Chondrocyte (in vitro differentiated cells): ENCODE measurements at regions not wholly inside any gene's neighbourhood (a gene's known extent, or its start where the extent isn't known, plus 50 kb on each side); places are given as distances from the start of the nearest gene placed in this dataset.

ENCODE experiments used
- DNase-seq: peaks from one replicate; pipeline ENCODE4 v3.0.0; 2021; ENCODE audit warnings: mixed read lengths, low spot score
- H3K27ac Mint-ChIP-seq: one replicate; pipeline ENCODE4 v1.8.0; 2021; ENCODE audit warnings: mild to moderate bottlenecking, moderate library complexity, mixed read lengths; ENCODE audit not compliant: unreplicated experiment
- H3K27me3 Mint-ChIP-seq: 2 replicates; pipeline ENCODE4 v1.8.0; 2021; ENCODE audit warnings: low read depth, mixed read lengths
- H3K36me3 Mint-ChIP-seq: 2 replicates; pipeline ENCODE4 v1.8.0; 2021; ENCODE audit warnings: low read depth, mixed read lengths
- H3K4me1 Mint-ChIP-seq: 2 replicates; pipeline ENCODE4 v1.8.0; 2021; ENCODE audit warnings: low read depth, mild to moderate bottlenecking, mixed read lengths
- H3K4me3 Mint-ChIP-seq: one replicate; pipeline ENCODE4 v1.8.0; 2021; ENCODE audit warnings: mild to moderate bottlenecking, moderate library complexity, mixed read lengths; ENCODE audit not compliant: unreplicated experiment
- H3K9me3 Mint-ChIP-seq: 2 replicates; pipeline ENCODE4 v1.8.0; 2021; ENCODE audit warnings: low read depth, mixed read lengths
- CTCF ChIP-seq: fragments of 200-600 bp; sonication (generic); IDR thresholded peaks from 2 replicates; pipeline ENCODE4 v1.5.0; 2021; ENCODE audit warnings: antibody characterized with exemption, mild to moderate bottlenecking, moderate library complexity

DNA sequence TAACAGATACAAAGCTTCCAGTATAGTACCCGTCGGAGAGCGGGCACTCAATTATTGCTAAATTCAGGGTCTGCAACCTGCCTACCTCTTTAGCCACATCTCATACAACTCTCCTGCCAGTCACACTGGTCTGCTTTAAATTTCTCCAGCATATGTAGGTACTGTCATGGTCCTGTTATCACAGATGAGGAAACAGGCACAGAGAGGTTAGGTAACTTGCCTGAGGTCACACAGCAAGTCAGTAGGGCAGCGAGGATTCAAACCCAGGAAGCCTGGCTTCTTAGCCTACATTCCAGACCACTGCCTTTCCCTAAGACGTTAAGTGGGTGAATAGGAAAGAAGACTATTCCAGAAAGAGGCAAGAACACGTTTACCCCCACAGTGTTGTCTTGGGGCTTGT is 186.0 kb upstream of the NFIB start:
- no peak overlapping the region for H3K27ac Mint-ChIP-seq
- H3K4me1 Mint-ChIP-seq = no peaks in the 10 kb centered on the region
- H3K4me3 Mint-ChIP-seq = no peak overlapping the region
- no peak for DNase-seq
- H3K9me3 Mint-ChIP-seq = peaks cover 8% of the 10 kb centered on the region
- H3K36me3 Mint-ChIP-seq = no peaks in the 10 kb centered on the region
- peaks cover 15% of the 10 kb centered on the region for H3K27me3 Mint-ChIP-seq
- no peak for TF ChIP-seq CTCF

GRCh38 chr9:14498824-14499223 is 184.9 kb upstream of the NFIB start:
- no peaks in the 10 kb centered on the region for H3K4me1 Mint-ChIP-seq
- H3K36me3 Mint-ChIP-seq = no peaks in the 10 kb centered on the region
- no peak overlapping the region for H3K27ac Mint-ChIP-seq
- H3K4me3 Mint-ChIP-seq = no peak overlapping the region
- peaks cover 14% of the 10 kb centered on the region for H3K27me3 Mint-ChIP-seq
- peaks cover 4% of the 10 kb centered on the region for H3K9me3 Mint-ChIP-seq
- no peak for TF ChIP-seq CTCF
- DNase-seq = no peak

DNA sequence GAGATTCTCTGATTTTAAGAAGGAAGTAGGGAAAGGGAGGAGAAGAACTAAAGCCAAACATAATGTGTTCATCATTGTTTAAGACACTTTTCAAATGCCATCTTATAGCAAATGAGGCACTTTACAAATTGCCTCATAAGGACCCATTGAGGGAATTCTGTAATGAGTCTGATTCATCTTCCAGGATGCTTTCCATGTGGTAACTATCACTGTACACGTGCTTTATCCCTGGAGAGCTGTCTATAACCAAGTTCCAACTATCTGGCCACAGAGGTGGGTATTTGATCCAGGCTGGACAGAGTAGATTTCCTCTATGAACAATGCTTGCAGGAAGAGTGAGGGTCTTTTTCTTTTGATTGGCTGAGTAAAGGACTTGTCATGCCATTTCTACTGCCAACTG is 183.5 kb upstream of the NFIB start:
- Mint-ChIP-seq H3K27ac (no peak overlapping the region), H3K36me3 (no peaks in the 10 kb centered on the region), H3K4me3 (no peak overlapping the region), H3K9me3 (no peaks in the 10 kb centered on the region), H3K4me1 (no peaks in the 10 kb centered on the region), H3K27me3 (peaks cover 10% of the 10 kb centered on the region)
- no peak for DNase-seq
- no peak for TF ChIP-seq CTCF

GRCh38 chr9:14488421-14489190 is 174.7 kb upstream of the NFIB start:
- H3K4me3 Mint-ChIP-seq = no peak overlapping the region
- H3K27me3 Mint-ChIP-seq = no peaks in the 10 kb centered on the region
- DNase-seq = no peak
- H3K9me3 Mint-ChIP-seq = peaks cover 6% of the 10 kb centered on the region
- H3K27ac Mint-ChIP-seq = no peak overlapping the region
- no peaks in the 10 kb centered on the region for H3K4me1 Mint-ChIP-seq
- TF ChIP-seq CTCF = no peak
- H3K36me3 Mint-ChIP-seq = no peaks in the 10 kb centered on the region

DNA sequence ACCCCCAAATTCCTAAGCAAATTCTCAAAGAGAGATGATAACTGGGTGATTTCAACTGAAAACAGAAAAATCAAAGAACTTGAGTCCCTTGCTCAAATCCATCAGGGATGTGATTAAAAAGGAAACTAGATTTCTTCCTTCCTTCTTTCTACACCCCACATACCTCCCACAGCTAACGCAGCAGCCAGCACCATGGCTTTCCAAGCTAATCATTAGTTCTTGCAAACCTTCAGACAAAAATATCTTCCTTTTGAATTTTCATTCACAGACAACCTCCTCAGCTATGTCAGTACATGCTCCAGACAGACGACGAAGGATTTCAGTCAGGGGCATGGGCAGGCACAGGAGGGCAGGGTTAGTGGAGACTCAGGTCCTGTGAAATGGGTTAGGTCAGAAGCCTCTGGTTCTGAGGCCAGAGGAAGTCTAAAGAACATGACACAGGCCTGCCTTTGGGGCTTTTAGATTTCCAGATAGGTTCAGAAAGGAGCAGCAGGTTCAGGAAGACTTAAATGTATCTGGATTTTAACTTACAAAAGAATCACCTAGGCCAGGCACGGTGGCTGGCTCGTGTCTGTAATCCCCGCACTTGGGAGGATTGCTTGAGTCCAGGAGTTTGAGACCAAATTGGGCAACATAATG is 173.7 kb upstream of the NFIB start:
- Mint-ChIP-seq H3K27ac (no peak overlapping the region), H3K36me3 (no peaks in the 10 kb centered on the region)

More for the DNA sequence above, 173.7 kb upstream of the NFIB start:
- H3K27me3 Mint-ChIP-seq = no peaks in the 10 kb centered on the region
- no peak for TF ChIP-seq CTCF
- no peak overlapping the region for H3K4me3 Mint-ChIP-seq
- no peak for DNase-seq
- no peaks in the 10 kb centered on the region for H3K4me1 Mint-ChIP-seq
- peaks cover 6% of the 10 kb centered on the region for H3K9me3 Mint-ChIP-seq
